HL-60 (cell line): ENCODE measurements at regions not wholly inside any gene's neighbourhood (a gene's known extent, or its start where the extent isn't known, plus 50 kb on each side); places are given as distances from the start of the nearest gene placed in this dataset.

Source experiments
- DNase-seq, 2 experiments: peaks; one replicate each; pipeline ENCODE4 v3.0.0-alpha.2; 2010 to 2020; ENCODE audit warnings: low read depth in 1 of 2, low spot score in 1 of 2
- H3K27ac ChIP-seq: fragments of 250-450 bp; sonication (Bioruptor Pico); replicated peaks from 2 replicates; pipeline ENCODE4 v1.5.1; 2020; ENCODE audit warnings: mild to moderate bottlenecking, moderate library complexity
- H3K27me3 ChIP-seq: fragments of 250-450 bp; sonication (Bioruptor Pico); 2 replicates; pipeline ENCODE4 v1.5.1; 2021; ENCODE audit warnings: mild to moderate bottlenecking, moderate library complexity; ENCODE audit not compliant: insufficient read depth, poor library complexity, severe bottlenecking
- H3K4me3 ChIP-seq: replicated peaks from 2 replicates; pipeline ENCODE4 v1.5.1; 2011; ENCODE audit warnings: mild to moderate bottlenecking, control low read depth, low read length; ENCODE audit not compliant: insufficient read depth
- CTCF ChIP-seq: IDR thresholded peaks from one replicate; pipeline ENCODE4 v1.5.1; 2011; ENCODE audit warnings: low read length, control low read depth, inconsistent platforms; ENCODE audit not compliant: insufficient read depth
- GABPA ChIP-seq: IDR thresholded peaks from 2 replicates; pipeline ENCODE4 v1.6.1; 2012; ENCODE audit warnings: low read depth
- POLR2AphosphoS5 ChIP-seq: IDR thresholded peaks from 2 replicates; pipeline ENCODE4 v1.6.1; 2012; ENCODE audit warnings: low read depth
- REST ChIP-seq: IDR thresholded peaks from 2 replicates; pipeline ENCODE4 v1.6.1; 2012; ENCODE audit warnings: low read depth; ENCODE audit not compliant: insufficient replicate concordance
- SPI1 ChIP-seq: IDR thresholded peaks from 2 replicates; pipeline ENCODE4 v1.6.1; 2012; ENCODE audit warnings: low read depth, mild to moderate bottlenecking, borderline replicate concordance

GRCh38 chr7:130823060-130823459, 89.1 kb upstream of the KLF14 start:
- Histone ChIP-seq H3K27ac (no peak overlapping the region), H3K4me3 (no peak overlapping the region)
- no peak for DNase-seq

GRCh38 chr7:130825819-130826218, 91.8 kb upstream of the KLF14 start:
- Histone ChIP-seq H3K4me3 (no peak overlapping the region), H3K27me3 (no peaks in the 10 kb centered on the region), H3K27ac (no peak overlapping the region)
- no peak for DNase-seq
- no peak for TF ChIP-seq REST
- TF ChIP-seq GABPA = no peak
- no peak for TF ChIP-seq POLR2AphosphoS5
- no peak for TF ChIP-seq SPI1
- no peak for TF ChIP-seq CTCF

More at GRCh38 chr7:130823060-130823459, 89.1 kb upstream of the KLF14 start:
- H3K27me3 ChIP-seq = no peaks in the 10 kb centered on the region
- TF ChIP-seq SPI1 = no peak
- no peak for TF ChIP-seq CTCF
- TF ChIP-seq REST = no peak
- TF ChIP-seq POLR2AphosphoS5 = no peak
- no peak for TF ChIP-seq GABPA

GRCh38 chr7:130829415-130829814, 95.4 kb upstream of the KLF14 start:
- H3K27me3 ChIP-seq = no peaks in the 10 kb centered on the region
- H3K4me3 ChIP-seq = no peak overlapping the region
- no peak for DNase-seq
- H3K27ac ChIP-seq = no peak overlapping the region
- no peak for TF ChIP-seq REST
- TF ChIP-seq POLR2AphosphoS5 = no peak
- TF ChIP-seq GABPA = no peak
- TF ChIP-seq CTCF = no peak
- TF ChIP-seq SPI1 = no peak
